Vagina (tissue), 2 donors: ENCODE measurements at regions not wholly inside any gene's neighbourhood (a gene's known extent, or its start where the extent isn't known, plus 50 kb on each side); places are given as distances from the start of the nearest gene placed in this dataset.

Experiments used
- POLR2A ChIP-seq, 2 donors: fragments of 450-650 bp; IDR thresholded peaks; one replicate each; pipeline ENCODE4 v1.6.1; 2017; ENCODE audit warnings: antibody characterized with exemption in 2 of 2, mild to moderate bottlenecking in 2 of 2, moderate library complexity in 2 of 2
- POLR2AphosphoS5 ChIP-seq, 2 donors: sonication (generic); formaldehyde crosslinking; IDR thresholded peaks; one replicate each; pipeline ENCODE4 v1.9.0; 2017; ENCODE audit warnings: antibody characterized with exemption in 2 of 2, mild to moderate bottlenecking in 2 of 2, low read depth in 1 of 2; ENCODE audit not compliant: insufficient read depth in 1 of 2
- TF ChIP-seq, protein P1 (sequence below), 3 experiments: fragments of 450-650 bp in 2 of 3; fragments of 200-600 bp in 1 of 3; sonication (generic) in 1 of 3; IDR thresholded peaks; one replicate each; pipeline ENCODE4 v1.5.1; 2017 to 2019; ENCODE audit warnings: antibody characterized with exemption in 3 of 3, mild to moderate bottlenecking in 2 of 3, moderate library complexity in 2 of 3

DNA sequence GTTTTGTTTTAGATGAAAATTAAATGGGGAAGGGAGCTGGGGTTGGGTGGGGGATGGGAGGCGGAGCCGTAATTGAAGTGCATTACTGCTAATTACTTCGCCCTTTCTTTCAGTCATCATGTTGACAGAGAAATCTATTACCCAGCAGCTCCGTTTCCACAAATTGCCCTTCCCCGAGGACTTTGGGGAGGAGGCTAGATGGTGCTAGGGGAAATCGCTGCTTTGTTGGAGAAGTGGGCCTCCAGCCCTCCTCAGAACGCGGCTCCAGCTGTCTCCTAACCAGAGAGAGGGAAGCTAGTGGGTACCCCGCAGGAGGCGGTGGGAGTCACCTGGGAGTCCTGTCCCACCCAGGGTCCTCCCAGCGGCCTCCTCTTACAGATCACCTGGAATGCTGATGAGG is 130.9 kb upstream of the MYCN start:
- TF ChIP-seq, protein P1, sequence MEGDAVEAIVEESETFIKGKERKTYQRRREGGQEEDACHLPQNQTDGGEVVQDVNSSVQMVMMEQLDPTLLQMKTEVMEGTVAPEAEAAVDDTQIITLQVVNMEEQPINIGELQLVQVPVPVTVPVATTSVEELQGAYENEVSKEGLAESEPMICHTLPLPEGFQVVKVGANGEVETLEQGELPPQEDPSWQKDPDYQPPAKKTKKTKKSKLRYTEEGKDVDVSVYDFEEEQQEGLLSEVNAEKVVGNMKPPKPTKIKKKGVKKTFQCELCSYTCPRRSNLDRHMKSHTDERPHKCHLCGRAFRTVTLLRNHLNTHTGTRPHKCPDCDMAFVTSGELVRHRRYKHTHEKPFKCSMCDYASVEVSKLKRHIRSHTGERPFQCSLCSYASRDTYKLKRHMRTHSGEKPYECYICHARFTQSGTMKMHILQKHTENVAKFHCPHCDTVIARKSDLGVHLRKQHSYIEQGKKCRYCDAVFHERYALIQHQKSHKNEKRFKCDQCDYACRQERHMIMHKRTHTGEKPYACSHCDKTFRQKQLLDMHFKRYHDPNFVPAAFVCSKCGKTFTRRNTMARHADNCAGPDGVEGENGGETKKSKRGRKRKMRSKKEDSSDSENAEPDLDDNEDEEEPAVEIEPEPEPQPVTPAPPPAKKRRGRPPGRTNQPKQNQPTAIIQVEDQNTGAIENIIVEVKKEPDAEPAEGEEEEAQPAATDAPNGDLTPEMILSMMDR (IDR thresholded peaks at IDR 0.05) = no peak
- TF ChIP-seq POLR2AphosphoS5 (IDR thresholded peaks at IDR 0.05; ENCODE audit: insufficient read depth in 1 of 2, low read depth in 1 of 2) (no peak), POLR2A (IDR thresholded peaks at IDR 0.05) (no peak)
